ENCODE measurements at regions not wholly inside any gene's neighbourhood (a gene's known extent, or its start where the extent isn't known, plus 50 kb on each side); places are given as distances from the start of the nearest gene placed in this dataset.

- Histone ChIP-seq H3K27ac (no peak overlapping the region), H3K4me1 (no peaks in the 10 kb centered on the region), H3K4me3 (no peak overlapping the region), H3K36me3 (ENCODE audit: insufficient read depth in 1 of 2, low read depth in 1 of 2) (no peaks in the 10 kb centered on the region), H3K27me3 (ENCODE audit: insufficient read depth in 3 of 3, low read length in 2 of 3) (peaks cover 0 to 2% (median 0%) of the 10 kb centered on the region in 3 donors), H3K9me3 (no peaks in the 10 kb centered on the region)
- no peak for TF ChIP-seq CTCF (IDR thresholded peaks at IDR 0.05)
- 71 to 88% (median 76%) methylated on average over 1 of the region's 1 CpG for WGBS, 3 donors
- ATAC-seq (no peak), DNase-seq (no peak)
- intact Hi-C loops (cut with DNase I): no loop called here
Observed at GRCh38 chr1:42096554-42096953, 56.7 kb upstream of the GUCA2B start.

- no peak for TF ChIP-seq CTCF (IDR thresholded peaks at IDR 0.05)
- no peak overlapping the region for H3K27ac ChIP-seq
- WGBS, 3 donors: 87 to 89% (median 87%) methylated on average over 2 of the region's 2 CpGs
- ATAC-seq (no peak), DNase-seq (no peak)
- intact Hi-C loops (cut with DNase I): no loop called here
- H3K27me3 ChIP-seq (ENCODE audit: insufficient read depth in 3 of 3, low read length in 2 of 3): peaks cover 0 to 4% (median 0%) of the 10 kb centered on the region in 3 donors
- no peak overlapping the region for H3K4me3 ChIP-seq
- H3K4me1 ChIP-seq: no peaks in the 10 kb centered on the region
- peaks cover 11% of the 10 kb centered on the region for H3K9me3 ChIP-seq
- H3K36me3 ChIP-seq (ENCODE audit: insufficient read depth in 1 of 2, low read depth in 1 of 2): no peaks in the 10 kb centered on the region
Observed at GRCh38 chr1:42089246-42089645, 64.0 kb upstream of the GUCA2B start.

- no peak for DNase-seq
- Histone ChIP-seq H3K4me1 (no peaks in the 10 kb centered on the region), H3K27me3 (ENCODE audit: insufficient read depth in 3 of 3, low read length in 2 of 3) (peaks cover 0 to 4% (median 0%) of the 10 kb centered on the region in 3 donors), H3K27ac (no peak overlapping the region), H3K4me3 (no peak overlapping the region), H3K9me3 (peaks cover 11% of the 10 kb centered on the region), H3K36me3 (ENCODE audit: insufficient read depth in 1 of 2, low read depth in 1 of 2) (no peaks in the 10 kb centered on the region)
- no peak for ATAC-seq
- no peak for TF ChIP-seq CTCF (IDR thresholded peaks at IDR 0.05)
- intact Hi-C loops (cut with DNase I): no loop called here
Observed at GRCh38 chr1:42086146-42086545, 67.1 kb upstream of the GUCA2B start.

- H3K27me3 ChIP-seq (ENCODE audit: insufficient read depth in 3 of 3, low read length in 2 of 3): peaks cover 0 to 4% (median 0%) of the 10 kb centered on the region in 3 donors
- WGBS, 3 donors: 8 to 30% (median 17%) methylated on average over 1 of the region's 1 CpG
- peaks cover 11% of the 10 kb centered on the region for H3K9me3 ChIP-seq
- no peak for DNase-seq
- H3K27ac ChIP-seq: no peak overlapping the region
- no peak for TF ChIP-seq CTCF (IDR thresholded peaks at IDR 0.05)
- ATAC-seq: no peak
- intact Hi-C loops (cut with DNase I): no loop called here
- no peaks in the 10 kb centered on the region for H3K4me1 ChIP-seq
- H3K36me3 ChIP-seq (ENCODE audit: insufficient read depth in 1 of 2, low read depth in 1 of 2): no peaks in the 10 kb centered on the region
- H3K4me3 ChIP-seq: no peak overlapping the region
Observed at GRCh38 chr1:42085596-42085995, 67.6 kb upstream of the GUCA2B start.

- intact Hi-C loops (cut with DNase I): no loop called here
- no peak for TF ChIP-seq CTCF (IDR thresholded peaks at IDR 0.05)
- Histone ChIP-seq H3K36me3 (ENCODE audit: insufficient read depth in 1 of 2, low read depth in 1 of 2) (no peaks in the 10 kb centered on the region), H3K27me3 (ENCODE audit: insufficient read depth in 3 of 3, low read length in 2 of 3) (no peaks in the 10 kb centered on the region), H3K4me3 (no peak overlapping the region), H3K27ac (no peak overlapping the region), H3K4me1 (no peaks in the 10 kb centered on the region), H3K9me3 (peaks cover 8% of the 10 kb centered on the region)
- WGBS, 3 donors: 56 to 67% (median 60%) methylated on average over 2 of the region's 2 CpGs
- ATAC-seq (no peak), DNase-seq (peak in 1 of 2 donors; percentile 33)
Observed at GRCh38 chr1:42081475-42081874, 71.7 kb upstream of the GUCA2B start.
